ENCODE measurements at regions not wholly inside any gene's neighbourhood (a gene's known extent, or its start where the extent isn't known, plus 50 kb on each side); places are given as distances from the start of the nearest gene placed in this dataset.

- TF ChIP-seq CTCF (IDR thresholded peaks at IDR 0.05; ENCODE audit: low read length) (no peak), EZH2phosphoT487 (IDR thresholded peaks at IDR 0.05; ENCODE audit: low read length) (no peak)
Observed at GRCh38 chr3:28746990-28747389, 398.4 kb upstream of the AZI2 start.

All from MM.1S (cell line).